ENCODE measurements at regions not wholly inside any gene's neighbourhood (a gene's known extent, or its start where the extent isn't known, plus 50 kb on each side); places are given as distances from the start of the nearest gene placed in this dataset.

DNA sequence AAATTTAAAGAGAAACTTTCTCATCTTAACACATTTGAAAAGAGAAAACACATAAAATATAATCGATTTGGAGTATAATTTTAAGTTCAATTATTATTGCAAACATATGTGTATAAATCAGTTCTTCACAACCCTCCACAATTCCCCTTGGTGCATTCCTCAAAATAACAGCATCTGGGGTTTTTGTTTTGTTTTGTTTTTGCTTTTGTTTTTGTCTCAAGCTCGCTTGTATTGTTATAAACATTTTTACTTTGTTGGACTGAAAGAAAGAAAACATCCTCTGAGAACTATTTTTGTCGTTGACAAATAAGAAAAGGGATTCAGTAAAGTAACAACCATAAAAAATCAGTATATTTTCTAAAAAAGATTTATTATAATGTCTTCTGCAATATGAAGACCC is 60.2 kb upstream of the HIVEP1 start:
- Mint-ChIP-seq H3K36me3 (no peaks in the 10 kb centered on the region), H3K4me1 (ENCODE audit: unreplicated experiment) (peaks cover 5% of the 10 kb centered on the region), H3K27ac (no peak overlapping the region), H3K4me3 (no peak overlapping the region), H3K9me3 (no peaks in the 10 kb centered on the region), H3K27me3 (no peaks in the 10 kb centered on the region)
- DNase-seq (ENCODE audit: extremely low spot score, unreplicated experiment): no peak
- TF ChIP-seq, protein P1, sequence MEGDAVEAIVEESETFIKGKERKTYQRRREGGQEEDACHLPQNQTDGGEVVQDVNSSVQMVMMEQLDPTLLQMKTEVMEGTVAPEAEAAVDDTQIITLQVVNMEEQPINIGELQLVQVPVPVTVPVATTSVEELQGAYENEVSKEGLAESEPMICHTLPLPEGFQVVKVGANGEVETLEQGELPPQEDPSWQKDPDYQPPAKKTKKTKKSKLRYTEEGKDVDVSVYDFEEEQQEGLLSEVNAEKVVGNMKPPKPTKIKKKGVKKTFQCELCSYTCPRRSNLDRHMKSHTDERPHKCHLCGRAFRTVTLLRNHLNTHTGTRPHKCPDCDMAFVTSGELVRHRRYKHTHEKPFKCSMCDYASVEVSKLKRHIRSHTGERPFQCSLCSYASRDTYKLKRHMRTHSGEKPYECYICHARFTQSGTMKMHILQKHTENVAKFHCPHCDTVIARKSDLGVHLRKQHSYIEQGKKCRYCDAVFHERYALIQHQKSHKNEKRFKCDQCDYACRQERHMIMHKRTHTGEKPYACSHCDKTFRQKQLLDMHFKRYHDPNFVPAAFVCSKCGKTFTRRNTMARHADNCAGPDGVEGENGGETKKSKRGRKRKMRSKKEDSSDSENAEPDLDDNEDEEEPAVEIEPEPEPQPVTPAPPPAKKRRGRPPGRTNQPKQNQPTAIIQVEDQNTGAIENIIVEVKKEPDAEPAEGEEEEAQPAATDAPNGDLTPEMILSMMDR (conservative IDR thresholded peaks at IDR 0.05): no peak

DNA sequence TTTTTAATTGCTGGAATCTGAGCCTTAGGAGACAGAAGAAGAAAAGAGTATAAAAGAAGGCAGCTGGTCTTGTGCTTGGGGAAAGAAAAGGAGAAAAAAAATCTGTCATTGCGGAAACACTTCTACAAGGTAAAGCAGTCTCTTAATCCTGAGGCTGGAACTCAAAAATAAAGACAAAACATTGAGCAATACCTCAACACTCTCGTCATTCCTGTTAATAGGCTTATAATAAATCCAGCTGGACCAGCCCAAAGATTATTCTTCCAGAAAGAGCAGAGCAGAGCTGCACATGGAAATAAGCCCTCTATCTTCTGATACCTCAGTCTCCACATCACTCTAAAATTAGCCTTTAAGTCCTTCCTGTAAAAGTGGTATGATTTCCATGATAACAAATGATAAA is 62.0 kb upstream of the HIVEP1 start:
- peak overlapping the region; percentile 9 for H3K27ac Mint-ChIP-seq
- no peaks in the 10 kb centered on the region for H3K9me3 Mint-ChIP-seq
- no peaks in the 10 kb centered on the region for H3K27me3 Mint-ChIP-seq
- no peak overlapping the region for H3K4me3 Mint-ChIP-seq
- no peak for DNase-seq (ENCODE audit: extremely low spot score, unreplicated experiment)
- H3K36me3 Mint-ChIP-seq: no peaks in the 10 kb centered on the region
- H3K4me1 Mint-ChIP-seq (ENCODE audit: unreplicated experiment): peaks cover 5% of the 10 kb centered on the region
- TF ChIP-seq, protein P1 (conservative IDR thresholded peaks at IDR 0.05): no peak

DNA sequence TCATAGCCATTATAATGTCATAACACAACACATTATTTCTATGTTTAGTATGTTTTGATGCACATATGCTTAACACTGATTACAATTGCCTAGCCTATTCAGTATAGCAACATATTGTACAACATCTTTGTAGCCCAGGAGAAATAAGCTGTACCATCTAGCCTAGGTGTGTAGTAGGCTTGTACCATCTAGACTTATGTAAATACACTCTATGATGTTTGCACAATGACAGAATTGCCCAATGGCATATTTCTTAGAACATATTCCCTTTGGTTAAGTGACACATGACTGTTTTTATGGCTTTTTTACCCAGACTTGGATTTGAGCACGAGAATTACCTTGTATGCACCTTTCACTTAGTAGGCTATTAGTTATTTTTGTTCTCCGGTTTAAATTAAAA is 64.5 kb upstream of the HIVEP1 start:
- DNase-seq (ENCODE audit: extremely low spot score, unreplicated experiment): no peak
- peaks cover 5% of the 10 kb centered on the region for H3K4me1 Mint-ChIP-seq (ENCODE audit: unreplicated experiment)
- no peaks in the 10 kb centered on the region for H3K27me3 Mint-ChIP-seq
- TF ChIP-seq, protein P1 (conservative IDR thresholded peaks at IDR 0.05): no peak
- H3K9me3 Mint-ChIP-seq: peaks cover under 1% of the 10 kb centered on the region
- no peak overlapping the region for H3K4me3 Mint-ChIP-seq
- no peaks in the 10 kb centered on the region for H3K36me3 Mint-ChIP-seq
- H3K27ac Mint-ChIP-seq: no peak overlapping the region

DNA sequence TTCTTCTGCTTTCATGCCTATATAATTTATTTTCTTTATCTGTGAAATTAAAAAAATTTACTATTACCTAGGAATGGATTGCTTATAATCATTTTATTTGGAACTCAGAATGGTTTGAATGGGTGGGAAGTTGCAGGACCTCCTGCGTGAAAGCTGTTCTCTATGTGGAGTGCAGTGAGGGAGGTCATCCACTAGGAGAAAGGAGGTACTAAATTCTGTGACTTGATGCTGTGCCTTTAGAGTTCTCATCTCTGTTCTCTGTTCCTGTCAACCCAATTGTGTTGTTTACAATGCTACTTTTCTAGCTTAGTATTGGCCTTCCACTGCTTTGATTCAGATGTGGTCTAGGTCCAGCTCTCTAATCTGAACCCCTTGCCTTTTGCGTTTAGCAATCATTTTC is 65.0 kb upstream of the HIVEP1 start:
- no peaks in the 10 kb centered on the region for H3K27me3 Mint-ChIP-seq
- no peak for DNase-seq (ENCODE audit: extremely low spot score, unreplicated experiment)
- peaks cover 8% of the 10 kb centered on the region for H3K4me1 Mint-ChIP-seq (ENCODE audit: unreplicated experiment)
- H3K9me3 Mint-ChIP-seq: peaks cover 6% of the 10 kb centered on the region
- TF ChIP-seq, protein P1 (conservative IDR thresholded peaks at IDR 0.05): peak; percentile 57
- no peaks in the 10 kb centered on the region for H3K36me3 Mint-ChIP-seq
- H3K4me3 Mint-ChIP-seq: no peak overlapping the region
- no peak overlapping the region for H3K27ac Mint-ChIP-seq

DNA sequence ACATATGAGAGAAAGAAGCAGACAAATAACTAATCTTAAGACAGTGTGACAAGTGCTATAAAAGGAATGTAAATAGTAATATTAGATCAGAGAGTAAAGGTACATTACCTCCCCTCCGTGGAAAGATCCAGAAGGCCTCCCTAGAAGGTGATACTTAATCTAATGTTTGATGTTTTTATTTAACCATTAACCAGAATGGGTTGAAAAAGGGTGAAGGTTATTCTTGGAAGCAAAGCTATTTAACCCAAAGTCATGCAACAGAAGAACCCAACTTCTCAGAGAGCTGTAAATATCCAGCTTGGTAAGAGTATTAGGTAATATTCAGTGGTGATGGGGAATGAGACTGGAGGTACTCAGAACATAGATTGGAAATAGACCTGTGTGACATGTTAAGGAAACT is 68.0 kb upstream of the HIVEP1 start:
- DNase-seq (ENCODE audit: extremely low spot score, unreplicated experiment): no peak
- H3K27ac Mint-ChIP-seq: no peak overlapping the region
- TF ChIP-seq, protein P1 (conservative IDR thresholded peaks at IDR 0.05): no peak
- H3K36me3 Mint-ChIP-seq: no peaks in the 10 kb centered on the region
- H3K27me3 Mint-ChIP-seq: no peaks in the 10 kb centered on the region
- H3K4me3 Mint-ChIP-seq: no peak overlapping the region
- H3K4me1 Mint-ChIP-seq (ENCODE audit: unreplicated experiment): peaks cover 17% of the 10 kb centered on the region
- peaks cover 6% of the 10 kb centered on the region for H3K9me3 Mint-ChIP-seq

DNA sequence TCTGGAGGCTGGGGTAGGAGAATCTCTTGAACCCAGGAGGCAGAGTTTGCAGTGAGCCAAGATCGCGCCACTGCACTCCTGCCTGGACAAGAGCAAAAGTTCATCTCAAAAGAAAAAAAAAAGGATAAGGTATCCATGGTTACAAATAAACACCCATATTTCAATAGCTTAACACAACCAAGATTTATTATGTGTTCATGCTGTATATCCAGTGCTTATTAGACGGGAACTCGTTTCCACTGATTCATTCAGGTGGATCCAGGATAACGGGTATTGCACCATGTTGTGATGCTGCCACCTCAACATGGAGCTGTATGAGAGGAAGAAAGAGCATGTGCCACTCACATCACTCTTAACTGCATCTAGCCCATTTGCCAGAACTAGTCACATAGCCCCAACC is 69.1 kb upstream of the HIVEP1 start:
- Mint-ChIP-seq H3K4me1 (ENCODE audit: unreplicated experiment) (peaks cover 23% of the 10 kb centered on the region), H3K27me3 (no peaks in the 10 kb centered on the region), H3K36me3 (no peaks in the 10 kb centered on the region), H3K4me3 (no peak overlapping the region), H3K9me3 (peaks cover 6% of the 10 kb centered on the region), H3K27ac (no peak overlapping the region)
- no peak for DNase-seq (ENCODE audit: extremely low spot score, unreplicated experiment)
- TF ChIP-seq, protein P1 (conservative IDR thresholded peaks at IDR 0.05): no peak
